ENCODE measurements at regions not wholly inside any gene's neighbourhood (a gene's known extent, or its start where the extent isn't known, plus 50 kb on each side); places are given as distances from the start of the nearest gene placed in this dataset.

GRCh38 chr7:113004726-113005454, 81.7 kb downstream of the GPR85 start:
- Histone ChIP-seq H3K9me3 (ENCODE audit: low read depth) (no peaks in the 10 kb centered on the region), H3K79me2 (no peaks in the 10 kb centered on the region), H2AFZ (no peak overlapping the region), H3K27ac (no peak overlapping the region), H3K4me1 (ENCODE audit: insufficient read depth) (no peaks in the 10 kb centered on the region), H3K27me3 (no peaks in the 10 kb centered on the region), H4K20me1 (ENCODE audit: insufficient read depth, poor library complexity, severe bottlenecking) (no peaks in the 10 kb centered on the region), H3K4me3 (no peak overlapping the region), H3K9me2 (replicated peaks; ENCODE audit: insufficient read depth) (no peaks in the 10 kb centered on the region), H3K36me3 (replicated peaks; ENCODE audit: insufficient read depth, low read depth) (no peaks in the 10 kb centered on the region), H3K4me2 (no peak overlapping the region)
- no peak for DNase-seq (ENCODE audit: low spot score)
- TF ChIP-seq EZH2phosphoT487 (IDR thresholded peaks at IDR 0.05; ENCODE audit: low read depth, severe bottlenecking, unreplicated experiment), result no peak
- no peak for TF ChIP-seq EZH2 (IDR thresholded peaks at IDR 0.05; ENCODE audit: borderline replicate concordance)
- no peak for TF ChIP-seq CTCF (IDR thresholded peaks at IDR 0.05; ENCODE audit: poor library complexity)
- whole genome bisulfite sequencing (ENCODE audit: low lambda C conversion rate, missing lambda C conversion rate), result 61% methylated on average over 4 of the region's 4 CpGs

- Histone ChIP-seq H3K27me3 (no peaks in the 10 kb centered on the region), H3K9me2 (replicated peaks; ENCODE audit: insufficient read depth) (no peaks in the 10 kb centered on the region), H3K4me2 (no peak overlapping the region), H3K4me1 (ENCODE audit: insufficient read depth) (no peaks in the 10 kb centered on the region), H3K9me3 (ENCODE audit: low read depth) (no peaks in the 10 kb centered on the region), H2AFZ (no peak overlapping the region), H3K79me2 (no peaks in the 10 kb centered on the region), H3K27ac (no peak overlapping the region), H3K36me3 (replicated peaks; ENCODE audit: insufficient read depth, low read depth) (no peaks in the 10 kb centered on the region), H4K20me1 (ENCODE audit: insufficient read depth, poor library complexity, severe bottlenecking) (no peaks in the 10 kb centered on the region), H3K4me3 (no peak overlapping the region)
- 80% methylated on average over 6 of the region's 6 CpGs for WGBS (ENCODE audit: low lambda C conversion rate, missing lambda C conversion rate)
- no peak for DNase-seq (ENCODE audit: low spot score)
- no peak for TF ChIP-seq EZH2 (IDR thresholded peaks at IDR 0.05; ENCODE audit: borderline replicate concordance)
- no peak for TF ChIP-seq CTCF (IDR thresholded peaks at IDR 0.05; ENCODE audit: poor library complexity)
- no peak for TF ChIP-seq EZH2phosphoT487 (IDR thresholded peaks at IDR 0.05; ENCODE audit: low read depth, severe bottlenecking, unreplicated experiment)
Measured at GRCh38 chr7:113000316-113001020, 86.2 kb downstream of the GPR85 start.

- Histone ChIP-seq H3K4me2 (no peak overlapping the region), H4K20me1 (ENCODE audit: insufficient read depth, poor library complexity, severe bottlenecking) (no peaks in the 10 kb centered on the region), H3K27me3 (no peaks in the 10 kb centered on the region), H3K9me2 (replicated peaks; ENCODE audit: insufficient read depth) (no peaks in the 10 kb centered on the region), H2AFZ (no peak overlapping the region), H3K79me2 (no peaks in the 10 kb centered on the region), H3K4me1 (ENCODE audit: insufficient read depth) (no peaks in the 10 kb centered on the region), H3K27ac (no peak overlapping the region), H3K36me3 (replicated peaks; ENCODE audit: insufficient read depth, low read depth) (no peaks in the 10 kb centered on the region), H3K9me3 (ENCODE audit: low read depth) (no peaks in the 10 kb centered on the region), H3K4me3 (no peak overlapping the region)
- TF ChIP-seq EZH2phosphoT487 (IDR thresholded peaks at IDR 0.05; ENCODE audit: low read depth, severe bottlenecking, unreplicated experiment) (no peak), CTCF (IDR thresholded peaks at IDR 0.05; ENCODE audit: poor library complexity) (no peak), EZH2 (IDR thresholded peaks at IDR 0.05; ENCODE audit: borderline replicate concordance) (no peak)
- no peak for DNase-seq (ENCODE audit: low spot score)
- 83% methylated on average over 2 of the region's 2 CpGs for WGBS (ENCODE audit: low lambda C conversion rate, missing lambda C conversion rate)
Measured at GRCh38 chr7:112997831-112998230, 88.8 kb downstream of the GPR85 start.

Data from hepatocyte (in vitro differentiated cells).